ENCODE measurements at regions not wholly inside any gene's neighbourhood (a gene's known extent, or its start where the extent isn't known, plus 50 kb on each side); places are given as distances from the start of the nearest gene placed in this dataset.

DNA sequence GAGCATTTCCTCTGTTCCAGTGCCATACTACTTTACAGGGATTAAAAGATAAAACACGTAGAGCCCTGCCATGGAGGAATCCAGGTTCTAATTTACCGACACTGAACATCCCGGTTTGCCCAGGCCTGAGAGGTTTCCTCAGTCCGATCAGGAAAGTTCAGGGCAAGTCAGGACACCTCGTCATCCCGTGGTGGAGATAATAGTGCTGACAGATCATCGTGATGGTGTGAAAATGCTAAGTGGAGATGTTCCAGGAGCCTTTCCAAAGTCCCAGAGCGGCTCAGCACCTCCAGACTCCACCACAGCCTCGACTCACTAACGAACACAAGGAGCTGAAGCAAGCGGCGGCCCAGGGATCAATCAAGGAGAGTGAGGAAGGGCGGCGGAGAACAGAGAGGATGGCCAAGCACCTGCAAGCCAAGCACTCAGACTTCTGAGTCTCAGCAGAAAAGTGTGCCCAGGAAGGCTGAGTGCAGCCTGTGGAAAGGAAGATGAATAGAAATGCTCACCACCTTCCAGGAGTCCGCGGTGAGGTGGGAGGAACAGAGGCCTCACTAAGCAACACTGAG, 103.7 kb upstream of the VWC2 start (continued):
- TF ChIP-seq, protein P1, sequence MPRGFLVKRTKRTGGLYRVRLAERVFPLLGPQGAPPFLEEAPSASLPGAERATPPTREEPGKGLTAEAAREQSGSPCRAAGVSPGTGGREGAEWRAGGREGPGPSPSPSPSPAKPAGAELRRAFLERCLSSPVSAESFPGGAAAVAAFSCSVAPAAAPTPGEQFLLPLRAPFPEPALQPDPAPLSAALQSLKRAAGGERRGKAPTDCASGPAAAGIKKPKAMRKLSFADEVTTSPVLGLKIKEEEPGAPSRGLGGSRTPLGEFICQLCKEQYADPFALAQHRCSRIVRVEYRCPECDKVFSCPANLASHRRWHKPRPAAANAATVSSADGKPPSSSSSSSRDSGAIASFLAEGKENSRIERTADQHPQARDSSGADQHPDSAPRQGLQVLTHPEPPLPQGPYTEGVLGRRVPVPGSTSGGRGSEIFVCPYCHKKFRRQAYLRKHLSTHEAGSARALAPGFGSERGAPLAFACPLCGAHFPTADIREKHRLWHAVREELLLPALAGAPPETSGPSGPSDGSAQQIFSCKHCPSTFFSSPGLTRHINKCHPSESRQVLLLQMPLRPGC (tag by site-specific recombination; IDR thresholded peaks at IDR 0.05): no peak
- TF ChIP-seq ZIC2 (tag by site-specific recombination; IDR thresholded peaks at IDR 0.05) (no peak), ZNF558 (tag by site-specific recombination; IDR thresholded peaks at IDR 0.05) (no peak), SP7 (tag by site-specific recombination; IDR thresholded peaks at IDR 0.05) (no peak), EGR2 (tag by site-specific recombination; IDR thresholded peaks at IDR 0.05; ENCODE audit: low read depth) (no peak), ZNF677 (tag by site-specific recombination; IDR thresholded peaks at IDR 0.05) (no peak)
- TF ChIP-seq, protein P2, sequence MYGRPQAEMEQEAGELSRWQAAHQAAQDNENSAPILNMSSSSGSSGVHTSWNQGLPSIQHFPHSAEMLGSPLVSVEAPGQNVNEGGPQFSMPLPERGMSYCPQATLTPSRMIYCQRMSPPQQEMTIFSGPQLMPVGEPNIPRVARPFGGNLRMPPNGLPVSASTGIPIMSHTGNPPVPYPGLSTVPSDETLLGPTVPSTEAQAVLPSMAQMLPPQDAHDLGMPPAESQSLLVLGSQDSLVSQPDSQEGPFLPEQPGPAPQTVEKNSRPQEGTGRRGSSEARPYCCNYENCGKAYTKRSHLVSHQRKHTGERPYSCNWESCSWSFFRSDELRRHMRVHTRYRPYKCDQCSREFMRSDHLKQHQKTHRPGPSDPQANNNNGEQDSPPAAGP (tag by site-specific recombination; IDR thresholded peaks at IDR 0.05): no peak

DNA sequence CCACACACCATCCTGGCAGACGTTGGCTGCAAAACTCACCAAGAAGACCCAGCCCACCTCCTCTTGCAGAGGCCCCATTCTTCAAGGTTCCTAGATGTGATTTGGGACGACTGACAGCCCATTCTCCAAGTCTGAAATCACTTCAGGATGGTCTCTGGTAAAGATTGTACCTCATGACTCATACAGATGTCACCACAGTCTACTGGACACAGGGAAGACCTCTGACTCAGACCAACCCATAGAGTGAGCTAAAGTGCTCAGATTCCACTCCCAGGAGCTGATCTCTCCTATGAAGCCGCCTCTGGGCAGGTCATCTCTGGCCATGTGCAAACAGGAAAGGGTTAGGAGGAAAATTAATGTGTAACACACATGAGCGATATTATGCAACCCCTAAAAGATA, 102.4 kb upstream of the VWC2 start:
- no peak overlapping the region for H3K4me3 ChIP-seq (ENCODE audit: low read depth, low read length)
- H3K36me3 ChIP-seq (ENCODE audit: control insufficient read depth in 2 of 2, insufficient read depth in 1 of 2, low read length in 2 of 2): no peaks in the 10 kb centered on the region
- no peaks in the 10 kb centered on the region for H3K4me1 ChIP-seq (ENCODE audit: control insufficient read depth, insufficient read depth, low read length)
- no peak for TF ChIP-seq ZNF571 (tag by site-specific recombination; IDR thresholded peaks at IDR 0.05)
- TF ChIP-seq, protein P3, sequence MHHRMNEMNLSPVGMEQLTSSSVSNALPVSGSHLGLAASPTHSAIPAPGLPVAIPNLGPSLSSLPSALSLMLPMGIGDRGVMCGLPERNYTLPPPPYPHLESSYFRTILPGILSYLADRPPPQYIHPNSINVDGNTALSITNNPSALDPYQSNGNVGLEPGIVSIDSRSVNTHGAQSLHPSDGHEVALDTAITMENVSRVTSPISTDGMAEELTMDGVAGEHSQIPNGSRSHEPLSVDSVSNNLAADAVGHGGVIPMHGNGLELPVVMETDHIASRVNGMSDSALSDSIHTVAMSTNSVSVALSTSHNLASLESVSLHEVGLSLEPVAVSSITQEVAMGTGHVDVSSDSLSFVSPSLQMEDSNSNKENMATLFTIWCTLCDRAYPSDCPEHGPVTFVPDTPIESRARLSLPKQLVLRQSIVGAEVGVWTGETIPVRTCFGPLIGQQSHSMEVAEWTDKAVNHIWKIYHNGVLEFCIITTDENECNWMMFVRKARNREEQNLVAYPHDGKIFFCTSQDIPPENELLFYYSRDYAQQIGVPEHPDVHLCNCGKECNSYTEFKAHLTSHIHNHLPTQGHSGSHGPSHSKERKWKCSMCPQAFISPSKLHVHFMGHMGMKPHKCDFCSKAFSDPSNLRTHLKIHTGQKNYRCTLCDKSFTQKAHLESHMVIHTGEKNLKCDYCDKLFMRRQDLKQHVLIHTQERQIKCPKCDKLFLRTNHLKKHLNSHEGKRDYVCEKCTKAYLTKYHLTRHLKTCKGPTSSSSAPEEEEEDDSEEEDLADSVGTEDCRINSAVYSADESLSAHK (tag by site-specific recombination; IDR thresholded peaks at IDR 0.05): no peak
- no peak for TF ChIP-seq HOXA7 (CRISPR knock-in tag; IDR thresholded peaks at IDR 0.05; ENCODE audit: borderline replicate concordance)
- TF ChIP-seq TCF7L2 (IDR thresholded peaks at IDR 0.05; ENCODE audit: borderline replicate concordance, low read depth, low read length): no peak
- TF ChIP-seq, protein P4, sequence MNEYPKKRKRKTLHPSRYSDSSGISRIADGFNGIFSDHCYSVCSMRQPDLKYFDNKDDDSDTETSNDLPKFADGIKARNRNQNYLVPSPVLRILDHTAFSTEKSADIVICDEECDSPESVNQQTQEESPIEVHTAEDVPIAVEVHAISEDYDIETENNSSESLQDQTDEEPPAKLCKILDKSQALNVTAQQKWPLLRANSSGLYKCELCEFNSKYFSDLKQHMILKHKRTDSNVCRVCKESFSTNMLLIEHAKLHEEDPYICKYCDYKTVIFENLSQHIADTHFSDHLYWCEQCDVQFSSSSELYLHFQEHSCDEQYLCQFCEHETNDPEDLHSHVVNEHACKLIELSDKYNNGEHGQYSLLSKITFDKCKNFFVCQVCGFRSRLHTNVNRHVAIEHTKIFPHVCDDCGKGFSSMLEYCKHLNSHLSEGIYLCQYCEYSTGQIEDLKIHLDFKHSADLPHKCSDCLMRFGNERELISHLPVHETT (tag by site-specific recombination; IDR thresholded peaks at IDR 0.05): no peak
- no peak for TF ChIP-seq BCL11A (tag by site-specific recombination; IDR thresholded peaks at IDR 0.05; ENCODE audit: low read depth)
- no peak for TF ChIP-seq ZNF473 (tag by site-specific recombination; IDR thresholded peaks at IDR 0.05)
- TF ChIP-seq, protein P5, sequence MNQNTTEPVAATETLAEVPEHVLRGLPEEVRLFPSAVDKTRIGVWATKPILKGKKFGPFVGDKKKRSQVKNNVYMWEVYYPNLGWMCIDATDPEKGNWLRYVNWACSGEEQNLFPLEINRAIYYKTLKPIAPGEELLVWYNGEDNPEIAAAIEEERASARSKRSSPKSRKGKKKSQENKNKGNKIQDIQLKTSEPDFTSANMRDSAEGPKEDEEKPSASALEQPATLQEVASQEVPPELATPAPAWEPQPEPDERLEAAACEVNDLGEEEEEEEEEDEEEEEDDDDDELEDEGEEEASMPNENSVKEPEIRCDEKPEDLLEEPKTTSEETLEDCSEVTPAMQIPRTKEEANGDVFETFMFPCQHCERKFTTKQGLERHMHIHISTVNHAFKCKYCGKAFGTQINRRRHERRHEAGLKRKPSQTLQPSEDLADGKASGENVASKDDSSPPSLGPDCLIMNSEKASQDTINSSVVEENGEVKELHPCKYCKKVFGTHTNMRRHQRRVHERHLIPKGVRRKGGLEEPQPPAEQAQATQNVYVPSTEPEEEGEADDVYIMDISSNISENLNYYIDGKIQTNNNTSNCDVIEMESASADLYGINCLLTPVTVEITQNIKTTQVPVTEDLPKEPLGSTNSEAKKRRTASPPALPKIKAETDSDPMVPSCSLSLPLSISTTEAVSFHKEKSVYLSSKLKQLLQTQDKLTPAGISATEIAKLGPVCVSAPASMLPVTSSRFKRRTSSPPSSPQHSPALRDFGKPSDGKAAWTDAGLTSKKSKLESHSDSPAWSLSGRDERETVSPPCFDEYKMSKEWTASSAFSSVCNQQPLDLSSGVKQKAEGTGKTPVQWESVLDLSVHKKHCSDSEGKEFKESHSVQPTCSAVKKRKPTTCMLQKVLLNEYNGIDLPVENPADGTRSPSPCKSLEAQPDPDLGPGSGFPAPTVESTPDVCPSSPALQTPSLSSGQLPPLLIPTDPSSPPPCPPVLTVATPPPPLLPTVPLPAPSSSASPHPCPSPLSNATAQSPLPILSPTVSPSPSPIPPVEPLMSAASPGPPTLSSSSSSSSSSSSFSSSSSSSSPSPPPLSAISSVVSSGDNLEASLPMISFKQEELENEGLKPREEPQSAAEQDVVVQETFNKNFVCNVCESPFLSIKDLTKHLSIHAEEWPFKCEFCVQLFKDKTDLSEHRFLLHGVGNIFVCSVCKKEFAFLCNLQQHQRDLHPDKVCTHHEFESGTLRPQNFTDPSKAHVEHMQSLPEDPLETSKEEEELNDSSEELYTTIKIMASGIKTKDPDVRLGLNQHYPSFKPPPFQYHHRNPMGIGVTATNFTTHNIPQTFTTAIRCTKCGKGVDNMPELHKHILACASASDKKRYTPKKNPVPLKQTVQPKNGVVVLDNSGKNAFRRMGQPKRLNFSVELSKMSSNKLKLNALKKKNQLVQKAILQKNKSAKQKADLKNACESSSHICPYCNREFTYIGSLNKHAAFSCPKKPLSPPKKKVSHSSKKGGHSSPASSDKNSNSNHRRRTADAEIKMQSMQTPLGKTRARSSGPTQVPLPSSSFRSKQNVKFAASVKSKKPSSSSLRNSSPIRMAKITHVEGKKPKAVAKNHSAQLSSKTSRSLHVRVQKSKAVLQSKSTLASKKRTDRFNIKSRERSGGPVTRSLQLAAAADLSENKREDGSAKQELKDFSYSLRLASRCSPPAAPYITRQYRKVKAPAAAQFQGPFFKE (tag by site-specific recombination; IDR thresholded peaks at IDR 0.05; ENCODE audit: borderline replicate concordance): no peak
- H3K9me3 ChIP-seq (ENCODE audit: control insufficient read depth, insufficient read depth, low read depth, low read length): no peaks in the 10 kb centered on the region
- ChIA-PET POLR2A (no interaction called here), CTCF (no interaction called here)
- no peak overlapping the region for H3K27ac ChIP-seq (ENCODE audit: extremely low read depth, low read depth, low read length)

All from HEK293 (cell line).